Right lobe of liver (tissue), 6 donors: ENCODE measurements at regions not wholly inside any gene's neighbourhood (a gene's known extent, or its start where the extent isn't known, plus 50 kb on each side); places are given as distances from the start of the nearest gene placed in this dataset.

Source experiments
- ATAC-seq, 4 donors: fragments of 200-7000 bp; cut with Tn5 transposase; one replicate each; pipeline ENCODE4 v1.9.1; 2020; ENCODE audit warnings: mild to moderate bottlenecking in 4 of 4, moderate library complexity in 4 of 4
- DNase-seq, 3 donors: peaks; one replicate each; pipeline ENCODE4 v3.0.0-alpha.2; 2020
- H3K27ac ChIP-seq, 3 donors: fragments of 200-600 bp; one replicate each; pipeline ENCODE4 v1.8.0; 2022
- H3K27me3 ChIP-seq, 2 donors: fragments of 200-600 bp; one replicate each; pipeline ENCODE4 v1.8.0; 2022
- H3K36me3 ChIP-seq, 4 donors: fragments of 200-600 bp; sonication (generic) in 1 of 4; one replicate each; pipeline versions ENCODE4 v1.5.1 to v1.8.0; 2017 to 2022; ENCODE audit warnings: control low read depth in 1 of 4
- H3K4me1 ChIP-seq, 4 donors: fragments of 200-600 bp; sonication (generic) in 1 of 4; one replicate each; pipeline versions ENCODE4 v1.5.1 to v1.8.0; 2017 to 2022; ENCODE audit warnings: control low read depth in 1 of 4
- H3K4me3 ChIP-seq, 3 donors: fragments of 200-600 bp; one replicate each; pipeline ENCODE4 v1.8.0; 2022
- H3K9me3 ChIP-seq, 4 donors: fragments of 200-600 bp; sonication (generic) in 1 of 4; one replicate each; pipeline versions ENCODE4 v1.5.1 to v1.8.0; 2017 to 2022; ENCODE audit warnings: control low read depth in 1 of 4
- CTCF ChIP-seq, 4 donors: fragments of 200-600 bp in 3 of 4; fragments of 450-650 bp in 1 of 4; IDR thresholded peaks; one replicate each; pipeline versions ENCODE4 v1.5.1 to v1.8.0; 2016 to 2022; ENCODE audit warnings: antibody characterized with exemption in 4 of 4, mild to moderate bottlenecking in 2 of 4
- POLR2A ChIP-seq: fragments of 450-650 bp; IDR thresholded peaks from one replicate; pipeline ENCODE4 v1.6.1; 2017; ENCODE audit warnings: antibody characterized with exemption, mild to moderate bottlenecking
- WGBS: methylation state at CpG from one replicate; pipeline ENCODE4 v1.1.6; 2018; ENCODE audit warnings: low coverage, low lambda C conversion rate; ENCODE audit not compliant: insufficient coverage; ENCODE audit errors: missing lambda C conversion rate; 5-methylcytosine and 5-hydroxymethylcytosine counted together
- intact Hi-C, 2 donors: fragments of 100-400 bp; cut with DNase I; formaldehyde crosslinking; loops; one replicate each; pipeline versions ENCODE4 v1.11.2 to v1.14.1; 2022
- donor health status: DM: no; HTN: yes; CAD: no.
- donor health status: DM: no; HTN: no; CAD: no.
- donor health status: DM: no; HTN: no; CAD: no.
- donor health status: DM: no; HTN: yes; CAD: no.
- donor health status: DM: no; HTN: yes; CAD: no.

GRCh38 chr5:2039180-2039531 is 156.4 kb upstream of the IRX4 start:
- ATAC-seq = no peak
- no peaks in the 10 kb centered on the region for H3K9me3 ChIP-seq
- peaks cover 0 to 6% (median 0%) of the 10 kb centered on the region in 4 donors for H3K4me1 ChIP-seq
- no peaks in the 10 kb centered on the region for H3K36me3 ChIP-seq
- no CpG with 5 or more reads among the region's 8 CpGs for WGBS
- H3K4me3 ChIP-seq = no peak overlapping the region
- no peak for DNase-seq
- intact Hi-C loops = no loop called here
- no peaks in the 10 kb centered on the region for H3K27me3 ChIP-seq
- H3K27ac ChIP-seq = no peak overlapping the region
- TF ChIP-seq POLR2A (no peak), CTCF (IDR thresholded peaks at IDR 0.05) (no peak)

- no peaks in the 10 kb centered on the region for H3K9me3 ChIP-seq
- no peaks in the 10 kb centered on the region for H3K36me3 ChIP-seq
- WGBS = 12% methylated on average over 6 of the region's 58 CpGs
- H3K4me3 ChIP-seq = peak overlapping the region; percentile 25 to 36 (median 34)
- no peak overlapping the region for H3K27ac ChIP-seq
- DNase-seq (peak; percentile 81 to 88 (median 82)), ATAC-seq (peak; percentile 99 to 100 (median 100))
- H3K4me1 ChIP-seq = peaks cover 0 to 6% (median 0%) of the 10 kb centered on the region in 4 donors
- H3K27me3 ChIP-seq = no peaks in the 10 kb centered on the region
- peak; percentile 56 to 68 (median 66) for TF ChIP-seq CTCF (IDR thresholded peaks at IDR 0.05)
- TF ChIP-seq POLR2A = no peak
- intact Hi-C loops = no loop called here
Measured at GRCh38 chr5:2038321-2039179, 155.8 kb upstream of the IRX4 start.

- intact Hi-C loops = no loop called here
Measured at GRCh38 chr5:2036885-2037284, 154.2 kb upstream of the IRX4 start.

GRCh38 chr5:2032432-2032831 is 149.7 kb upstream of the IRX4 start:
- no peaks in the 10 kb centered on the region for H3K4me1 ChIP-seq
- no peaks in the 10 kb centered on the region for H3K9me3 ChIP-seq
- intact Hi-C loops = no loop called here
- WGBS = 36% methylated on average over 5 of the region's 5 CpGs
- DNase-seq = no peak
- no peak for ATAC-seq
- TF ChIP-seq POLR2A = no peak
- TF ChIP-seq CTCF (IDR thresholded peaks at IDR 0.05) = no peak
- H3K36me3 ChIP-seq = no peaks in the 10 kb centered on the region
- no peak overlapping the region for H3K4me3 ChIP-seq
- H3K27me3 ChIP-seq = no peaks in the 10 kb centered on the region
- H3K27ac ChIP-seq = no peak overlapping the region

More at GRCh38 chr5:2036885-2037284, 154.2 kb upstream of the IRX4 start:
- Histone ChIP-seq H3K27ac (no peak overlapping the region), H3K9me3 (no peaks in the 10 kb centered on the region), H3K4me1 (peaks cover 0 to 6% (median 0%) of the 10 kb centered on the region in 4 donors), H3K36me3 (no peaks in the 10 kb centered on the region), H3K27me3 (no peaks in the 10 kb centered on the region), H3K4me3 (no peak overlapping the region)
- no peak for ATAC-seq
- WGBS = 42% methylated on average over 6 of the region's 6 CpGs
- no peak for DNase-seq
- TF ChIP-seq CTCF (IDR thresholded peaks at IDR 0.05) = no peak
- TF ChIP-seq POLR2A = no peak
